ENCODE measurements at regions not wholly inside any gene's neighbourhood (a gene's known extent, or its start where the extent isn't known, plus 50 kb on each side); places are given as distances from the start of the nearest gene placed in this dataset.

GRCh38 chr13:104980586-104980985 lies 1554.9 kb downstream of the EFNB2 start:
- TF ChIP-seq ZNF274 (IDR thresholded peaks at IDR 0.05; ENCODE audit: low read depth, low read length) (no peak), YY1 (IDR thresholded peaks at IDR 0.05; ENCODE audit: insufficient read depth, insufficient read length) (no peak), SUZ12 (IDR thresholded peaks at IDR 0.05; ENCODE audit: extremely low read depth, insufficient read depth, insufficient read length) (no peak)
